A549 (cell line): ENCODE measurements at regions not wholly inside any gene's neighbourhood (a gene's known extent, or its start where the extent isn't known, plus 50 kb on each side); places are given as distances from the start of the nearest gene placed in this dataset.

Source experiments
- ATAC-seq, 2 experiments: fragments of 200-7000 bp in 1 of 2; fragments of >200 bp in 1 of 2; cut with Nextera tagmentation in 1 of 2; cut with Tn5 transposase in 1 of 2; 3 replicates each; pipeline versions ENCODE4 v1.8.0 to v1.9.1; 2018 to 2020; ENCODE audit warnings: mild to moderate bottlenecking in 1 of 2, moderate library complexity in 1 of 2
- CTCF ChIA-PET: fragments of 300-600 bp; sonication (Branson Sonifier 250); formaldehyde crosslinking; extraction: SDS; loops from one replicate; lab custom pipeline; 2021; ENCODE audit warnings: antibody characterized with exemption, inconsistent platforms; lab: Yijun Ruan, JAX
- POLR2A ChIA-PET: fragments of 350-600 bp; formaldehyde crosslinking; extraction: SDS; loops from one replicate; lab custom pipeline; 2021; ENCODE audit warnings: antibody characterized with exemption, inconsistent platforms; lab: Yijun Ruan, JAX
- DNase-seq, 2 experiments: peaks; one replicate each; pipeline versions ENCODE4 v3.0.0 to v3.0.0-alpha.2; 2011 to 2016; ENCODE audit warnings: low read depth in 1 of 2, low spot score in 1 of 2
- FAIRE-seq: peaks from 2 replicates; lab custom pipeline; 2011; peaks lifted over from hg19 to GRCh38; lab: Jason Lieb, UNC
- H3K27ac ChIP-seq, 2 experiments: fragments of >200 bp; sonication (Bioruptor Twin); formaldehyde crosslinking; 3 replicates each; pipeline ENCODE4 v1.5.1; 2016 to 2017
- H3K4me1 ChIP-seq: fragments of >200 bp; sonication (Bioruptor Twin); formaldehyde crosslinking; 3 replicates; pipeline ENCODE4 v1.6.1; 2016
- H3K4me2 ChIP-seq: fragments of >200 bp; sonication (Bioruptor Twin); formaldehyde crosslinking; 3 replicates; pipeline ENCODE4 v1.6.1; 2016
- H3K4me3 ChIP-seq: fragments of >200 bp; sonication (Bioruptor Twin); formaldehyde crosslinking; 3 replicates; pipeline ENCODE4 v1.5.1; 2016
- H3K9me3 ChIP-seq: fragments of >200 bp; sonication (Bioruptor Twin); formaldehyde crosslinking; 3 replicates; pipeline ENCODE4 v1.6.1; 2016
- CBX2 ChIP-seq: fragments of 200-600 bp; sonication (generic); IDR thresholded peaks from 2 replicates; pipeline ENCODE4 v1.6.1; 2016; ENCODE audit warnings: low read depth, mild to moderate bottlenecking, borderline replicate concordance
- CBX8 ChIP-seq: fragments of 200-600 bp; sonication (generic); IDR thresholded peaks from 2 replicates; pipeline ENCODE4 v1.6.1; 2016
- CHD4 ChIP-seq: fragments of 200-600 bp; sonication (generic); IDR thresholded peaks from 2 replicates; pipeline ENCODE4 v1.6.1; 2016; ENCODE audit warnings: antibody characterized with exemption, mild to moderate bottlenecking, borderline replicate concordance
- FOSL2 ChIP-seq, 2 experiments: fragments of 450-650 bp in 1 of 2; fragments of >200 bp in 1 of 2; sonication (Bioruptor Twin) in 1 of 2; formaldehyde crosslinking; IDR thresholded peaks; 2 replicates each; pipeline versions ENCODE4 v1.5.0 to v1.6.1; 2016 to 2020; ENCODE audit warnings: mild to moderate bottlenecking in 1 of 2, moderate library complexity in 1 of 2
- GATA3 ChIP-seq: IDR thresholded peaks from 2 replicates; pipeline ENCODE4 v1.6.1; 2012; ENCODE audit warnings: borderline replicate concordance
- HEYL ChIP-seq: fragments of 250-450 bp; sonication (Bioruptor Pico); IDR thresholded peaks from 2 replicates; pipeline ENCODE4 v1.8.0; 2021; ENCODE audit warnings: mild to moderate bottlenecking, moderate library complexity
- HOXB13 ChIP-seq: fragments of 250-450 bp; sonication (Bioruptor Pico); IDR thresholded peaks from 2 replicates; pipeline ENCODE4 v1.5.0; 2020; ENCODE audit warnings: low read depth, mild to moderate bottlenecking, moderate library complexity
- JUN ChIP-seq, 2 experiments: fragments of >200 bp; sonication (Bioruptor Twin); formaldehyde crosslinking; IDR thresholded peaks; 2 replicates in 1 of 2; 3 replicates in 1 of 2; pipeline ENCODE4 v1.6.1; 2016 to 2017
- KDM1A ChIP-seq: fragments of 200-600 bp; sonication (generic); IDR thresholded peaks from 2 replicates; pipeline ENCODE4 v1.6.1; 2016; ENCODE audit warnings: low read depth, mild to moderate bottlenecking
- MAFK ChIP-seq: fragments of 450-650 bp; IDR thresholded peaks from 2 replicates; pipeline ENCODE4 v1.6.1; 2014; ENCODE audit not compliant: partially characterized antibody
- MAZ ChIP-seq: fragments of 150-350 bp; IDR thresholded peaks from 2 replicates; pipeline ENCODE4 v1.6.1; 2014; ENCODE audit warnings: antibody characterized with exemption, low read depth, low read length, borderline replicate concordance
- MYC ChIP-seq: IDR thresholded peaks from 2 replicates; pipeline ENCODE4 v1.6.1; 2012; ENCODE audit warnings: mild to moderate bottlenecking, inconsistent platforms, low read length, improper control_type of control experiment, borderline replicate concordance
- NPAS2 ChIP-seq: fragments of 250-450 bp; sonication (Bioruptor Pico); IDR thresholded peaks from 2 replicates; pipeline ENCODE4 v1.8.0; 2022; ENCODE audit warnings: mild to moderate bottlenecking, moderate library complexity, borderline replicate concordance
- PHF8 ChIP-seq: fragments of 200-600 bp; sonication (generic); IDR thresholded peaks from 2 replicates; pipeline ENCODE4 v1.6.1; 2016; ENCODE audit warnings: low read depth, mild to moderate bottlenecking, antibody characterized with exemption, moderate library complexity, borderline replicate concordance
- POLR2AphosphoS2 ChIP-seq: conservative IDR thresholded peaks from 2 replicates; pipeline ENCODE4 v1.6.1; 2012; ENCODE audit warnings: low read length, improper control_type of control experiment, inconsistent platforms
- RAD21 ChIP-seq, 2 experiments: fragments of >200 bp in 1 of 2; sonication (Bioruptor Twin) in 1 of 2; formaldehyde crosslinking in 1 of 2; IDR thresholded peaks in 1 of 2; conservative IDR thresholded peaks in 1 of 2; 2 replicates in 1 of 2; 3 replicates in 1 of 2; pipeline ENCODE4 v1.6.1; 2012 to 2018; ENCODE audit warnings: inconsistent platforms in 1 of 2
- RCOR1 ChIP-seq: fragments of 150-350 bp; IDR thresholded peaks from 2 replicates; pipeline ENCODE4 v1.6.1; 2014; ENCODE audit warnings: antibody characterized with exemption, low read length, low read depth
- ZFP36 ChIP-seq: fragments of 450-650 bp; IDR thresholded peaks from 2 replicates; pipeline ENCODE4 v1.6.1; 2014; ENCODE audit warnings: borderline replicate concordance; ENCODE audit not compliant: partially characterized antibody
- ZSCAN20 ChIP-seq: fragments of 250-450 bp; sonication (Bioruptor Pico); IDR thresholded peaks from 2 replicates; pipeline ENCODE4 v1.8.0; 2022; ENCODE audit warnings: mild to moderate bottlenecking, moderate library complexity
- WGBS: methylation state at CpG from one replicate; pipeline ENCODE4 v1.1.6; 2017; ENCODE audit errors: missing lambda C conversion rate; 5-methylcytosine and 5-hydroxymethylcytosine counted together
- TF ChIP-seq, protein P1 (sequence below): fragments of >200 bp; sonication (Bioruptor Twin); formaldehyde crosslinking; IDR thresholded peaks from 3 replicates; pipeline ENCODE4 v1.5.1; 2016
- TF ChIP-seq, protein P2 (sequence below): fragments of >200 bp; sonication (Bioruptor Twin); formaldehyde crosslinking; IDR thresholded peaks from 2 replicates; pipeline ENCODE4 v1.6.1; 2016
- TF ChIP-seq, protein P3 (sequence below): fragments of 250-450 bp; sonication (Bioruptor Pico); IDR thresholded peaks from 2 replicates; pipeline ENCODE4 v1.5.0; 2021; ENCODE audit warnings: mild to moderate bottlenecking, moderate library complexity, borderline replicate concordance

DNA sequence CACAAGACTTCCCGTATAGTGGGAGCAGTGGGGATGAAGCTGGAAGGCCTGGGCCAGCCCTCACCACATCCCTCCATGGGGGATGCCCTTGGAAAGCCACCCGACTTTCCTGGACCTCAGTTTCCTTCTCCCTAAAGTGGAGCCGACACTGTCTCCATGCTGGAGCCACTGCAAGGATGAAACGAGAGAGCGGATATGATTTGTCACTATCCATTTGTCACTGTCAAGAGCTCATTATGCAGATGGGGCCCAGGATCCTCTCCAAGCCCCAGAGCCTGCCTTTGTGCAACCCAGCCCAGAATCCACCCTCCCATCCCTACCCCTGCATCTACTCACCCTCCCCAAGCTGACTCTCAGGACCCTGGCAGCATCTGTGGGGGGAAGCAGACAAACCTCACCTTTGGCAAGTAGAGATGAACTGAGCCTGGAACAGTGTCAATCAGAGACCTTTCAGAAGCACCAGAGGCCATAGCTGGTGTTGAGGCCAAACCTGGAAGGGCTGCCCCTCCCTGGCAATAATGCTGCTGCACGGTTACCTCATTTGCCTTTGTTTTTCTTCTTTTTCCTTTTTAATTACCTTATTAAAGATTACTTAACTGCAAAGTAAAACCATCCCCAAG, 287.7 kb upstream of the RTL1 start (continued):
- no peak for TF ChIP-seq FOSL2 (IDR thresholded peaks at IDR 0.05)
- no peak for TF ChIP-seq FOSL2 (CRISPR knock-in tag; IDR thresholded peaks at IDR 0.05)
- no peak for TF ChIP-seq JUN (IDR thresholded peaks at IDR 0.05)
- no peak for TF ChIP-seq GATA3
- no peak for TF ChIP-seq NPAS2
- TF ChIP-seq RAD21 (conservative IDR thresholded peaks at IDR 0.05 in 1 of 2, IDR thresholded peaks at IDR 0.05 in 1 of 2): no peak

DNA sequence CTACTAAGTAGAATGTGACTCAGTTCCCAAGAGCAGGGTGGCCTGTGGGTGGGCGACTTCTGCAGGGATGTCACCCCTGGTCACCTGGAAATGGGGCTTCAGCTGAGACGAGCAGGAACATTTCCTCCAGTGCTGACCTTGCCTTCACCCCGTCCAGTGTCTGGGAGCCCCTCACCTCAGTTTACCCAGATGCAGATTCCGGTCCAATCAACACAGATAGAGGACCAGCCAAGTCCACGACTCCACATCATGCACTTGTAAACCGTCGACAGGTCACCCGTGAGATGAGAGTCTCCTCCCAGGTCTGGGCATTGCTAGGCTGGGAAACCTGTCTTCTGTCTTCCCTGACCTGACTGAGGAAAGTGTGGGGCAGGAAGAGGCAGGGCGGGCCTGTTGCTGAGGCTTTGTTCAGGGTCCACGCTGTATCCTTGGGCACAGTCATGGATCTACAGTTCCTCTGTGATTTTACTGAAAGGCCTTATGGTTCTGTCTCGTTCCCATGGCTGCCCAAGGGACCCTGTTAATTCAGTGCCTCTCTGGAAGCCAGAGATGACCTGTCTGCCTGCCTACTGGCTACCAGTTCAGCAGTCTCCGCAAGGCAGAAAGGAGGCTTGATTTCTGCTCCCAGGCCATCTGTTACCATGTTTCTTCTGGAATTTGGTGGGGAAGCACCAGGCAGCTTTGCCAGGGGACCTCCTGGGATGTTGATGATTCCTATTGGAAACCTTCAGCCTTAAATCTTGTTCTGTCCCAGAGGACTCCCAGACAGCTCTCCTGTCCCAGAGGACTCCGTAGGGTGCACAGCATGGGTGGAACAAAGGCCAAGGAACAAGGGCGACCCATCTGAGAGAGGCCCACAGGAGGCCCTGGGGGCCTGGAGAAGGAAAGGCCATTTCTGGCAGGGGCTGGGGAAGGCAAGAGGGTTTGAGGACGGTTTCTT, 288.5 kb upstream of the RTL1 start:
- ATAC-seq (no peak), FAIRE-seq (no peak), DNase-seq (no peak)
- H3K27ac ChIP-seq: no peak overlapping the region
- no peak overlapping the region for H3K4me3 ChIP-seq
- TF ChIP-seq JUN (IDR thresholded peaks at IDR 0.05): no peak
- no peak for TF ChIP-seq HOXB13 (CRISPR knock-in tag)
- H3K4me1 ChIP-seq: no peaks in the 10 kb centered on the region
- WGBS: 71% methylated on average over 15 of the region's 15 CpGs
- CTCF ChIA-PET: interaction anchor here (0.6 to 0.7 kb wide), 2 partner anchors 13 to 130 kb away, joined by 3 read pairs; no protein-coding TSS in a partner anchor
- H3K9me3 ChIP-seq: no peaks in the 10 kb centered on the region
- POLR2A ChIA-PET: no interaction called here
- no peak overlapping the region for H3K4me2 ChIP-seq

DNA sequence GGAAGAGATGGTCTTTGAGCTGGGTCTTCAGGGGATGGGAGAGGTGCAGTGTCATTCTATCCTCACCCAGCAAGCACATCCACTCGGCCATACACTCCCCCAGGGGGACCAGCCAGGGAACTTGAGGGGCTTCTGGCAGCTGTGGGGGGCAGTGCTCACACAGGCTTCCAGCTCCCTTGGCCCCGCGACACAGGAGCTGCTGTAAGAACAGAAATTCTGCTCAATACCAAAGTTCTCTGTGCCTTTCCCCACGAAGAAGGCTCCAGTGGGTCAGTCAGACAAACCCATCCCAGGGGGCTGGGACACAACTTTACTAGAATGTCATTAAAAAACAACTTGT, 289.1 kb upstream of the RTL1 start:
- H3K4me1 ChIP-seq: no peaks in the 10 kb centered on the region
- POLR2A ChIA-PET: no interaction called here
- H3K4me3 ChIP-seq: no peak overlapping the region
- H3K27ac ChIP-seq: no peak overlapping the region
- FAIRE-seq (no peak), ATAC-seq (no peak), DNase-seq (no peak)
- no peaks in the 10 kb centered on the region for H3K9me3 ChIP-seq
- WGBS: 80% methylated on average over 4 of the region's 4 CpGs
- H3K4me2 ChIP-seq: no peak overlapping the region
- TF ChIP-seq ZFP36 (no peak), RCOR1 (no peak), MYC (no peak), CBX8 (no peak)
- TF ChIP-seq, protein P1, sequence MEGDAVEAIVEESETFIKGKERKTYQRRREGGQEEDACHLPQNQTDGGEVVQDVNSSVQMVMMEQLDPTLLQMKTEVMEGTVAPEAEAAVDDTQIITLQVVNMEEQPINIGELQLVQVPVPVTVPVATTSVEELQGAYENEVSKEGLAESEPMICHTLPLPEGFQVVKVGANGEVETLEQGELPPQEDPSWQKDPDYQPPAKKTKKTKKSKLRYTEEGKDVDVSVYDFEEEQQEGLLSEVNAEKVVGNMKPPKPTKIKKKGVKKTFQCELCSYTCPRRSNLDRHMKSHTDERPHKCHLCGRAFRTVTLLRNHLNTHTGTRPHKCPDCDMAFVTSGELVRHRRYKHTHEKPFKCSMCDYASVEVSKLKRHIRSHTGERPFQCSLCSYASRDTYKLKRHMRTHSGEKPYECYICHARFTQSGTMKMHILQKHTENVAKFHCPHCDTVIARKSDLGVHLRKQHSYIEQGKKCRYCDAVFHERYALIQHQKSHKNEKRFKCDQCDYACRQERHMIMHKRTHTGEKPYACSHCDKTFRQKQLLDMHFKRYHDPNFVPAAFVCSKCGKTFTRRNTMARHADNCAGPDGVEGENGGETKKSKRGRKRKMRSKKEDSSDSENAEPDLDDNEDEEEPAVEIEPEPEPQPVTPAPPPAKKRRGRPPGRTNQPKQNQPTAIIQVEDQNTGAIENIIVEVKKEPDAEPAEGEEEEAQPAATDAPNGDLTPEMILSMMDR: no peak
- TF ChIP-seq, protein P2, sequence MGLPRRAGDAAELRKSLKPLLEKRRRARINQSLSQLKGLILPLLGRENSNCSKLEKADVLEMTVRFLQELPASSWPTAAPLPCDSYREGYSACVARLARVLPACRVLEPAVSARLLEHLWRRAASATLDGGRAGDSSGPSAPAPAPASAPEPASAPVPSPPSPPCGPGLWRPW: no peak
- CTCF ChIA-PET: interaction anchor here (0.7 kb wide), 1 partner anchor 14 kb away, joined by 3 read pairs; no protein-coding TSS in a partner anchor

DNA sequence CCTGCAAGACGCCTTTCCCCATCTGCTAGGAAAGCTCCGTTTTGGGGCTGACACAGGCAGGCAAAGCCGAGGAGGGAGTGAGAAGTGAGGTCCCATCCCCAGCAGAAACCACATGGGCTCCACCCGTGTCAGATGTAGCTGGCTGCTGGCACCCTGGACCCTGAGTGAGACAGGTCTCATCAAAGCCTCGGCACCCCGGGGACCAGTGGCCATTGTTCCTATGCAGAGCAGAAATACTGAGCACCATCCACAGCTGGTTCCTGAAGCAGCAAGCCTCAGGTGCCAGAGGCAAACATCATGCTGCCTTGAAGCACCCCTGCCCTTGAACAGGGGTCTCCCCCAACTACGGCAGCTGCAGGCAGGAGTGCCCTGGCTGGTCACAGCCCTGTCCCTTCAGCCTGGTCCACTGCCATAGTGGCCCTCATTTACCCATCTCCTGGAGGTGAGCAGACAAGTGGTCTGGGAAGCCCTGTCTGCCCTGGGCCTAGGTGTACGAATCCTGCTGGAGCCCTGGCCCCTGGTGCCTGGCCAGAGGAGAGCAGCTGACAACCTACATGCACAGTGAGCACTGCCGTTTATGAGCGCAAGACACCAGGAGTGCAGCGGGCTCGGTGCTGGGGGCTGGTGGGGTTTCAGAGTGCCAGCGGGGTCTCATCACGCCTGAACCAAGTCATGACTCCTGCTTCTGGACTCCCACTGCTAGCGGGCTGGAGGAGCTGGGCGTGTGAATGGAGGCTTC, 289.8 kb upstream of the RTL1 start:
- H3K4me1 ChIP-seq: no peaks in the 10 kb centered on the region
- no peaks in the 10 kb centered on the region for H3K9me3 ChIP-seq
- ATAC-seq: peak in 1 of 2 experiments; percentile 13; a peak in 1 of 6 replicates
- DNase-seq: no peak
- FAIRE-seq: no peak
- H3K4me2 ChIP-seq: no peak overlapping the region
- no peak overlapping the region for H3K4me3 ChIP-seq
- no peak overlapping the region; a peak in 1 of 6 replicates for H3K27ac ChIP-seq
- POLR2A ChIA-PET: no interaction called here
- WGBS: 70% methylated on average over 13 of the region's 16 CpGs
- CTCF ChIA-PET: interaction anchor here (0.7 kb wide), 1 partner anchor 15 kb away, joined by 3 read pairs; no protein-coding TSS in a partner anchor
- TF ChIP-seq CBX8: no peak
- TF ChIP-seq POLR2AphosphoS2: no peak
- TF ChIP-seq, protein P2: no peak
- no peak for TF ChIP-seq CHD4
- TF ChIP-seq CBX2: no peak
- TF ChIP-seq MAFK: no peak
- TF ChIP-seq ZSCAN20 (CRISPR knock-in tag): no peak
- TF ChIP-seq, protein P3, sequence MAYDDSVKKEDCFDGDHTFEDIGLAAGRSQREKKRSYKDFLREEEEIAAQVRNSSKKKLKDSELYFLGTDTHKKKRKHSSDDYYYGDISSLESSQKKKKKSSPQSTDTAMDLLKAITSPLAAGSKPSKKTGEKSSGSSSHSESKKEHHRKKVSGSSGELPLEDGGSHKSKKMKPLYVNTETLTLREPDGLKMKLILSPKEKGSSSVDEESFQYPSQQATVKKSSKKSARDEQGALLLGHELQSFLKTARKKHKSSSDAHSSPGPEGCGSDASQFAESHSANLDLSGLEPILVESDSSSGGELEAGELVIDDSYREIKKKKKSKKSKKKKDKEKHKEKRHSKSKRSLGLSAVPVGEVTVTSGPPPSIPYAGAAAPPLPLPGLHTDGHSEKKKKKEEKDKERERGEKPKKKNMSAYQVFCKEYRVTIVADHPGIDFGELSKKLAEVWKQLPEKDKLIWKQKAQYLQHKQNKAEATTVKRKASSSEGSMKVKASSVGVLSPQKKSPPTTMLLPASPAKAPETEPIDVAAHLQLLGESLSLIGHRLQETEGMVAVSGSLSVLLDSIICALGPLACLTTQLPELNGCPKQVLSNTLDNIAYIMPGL (CRISPR knock-in tag): no peak
- no peak for TF ChIP-seq JUN (IDR thresholded peaks at IDR 0.05)
- no peak for TF ChIP-seq HEYL
- TF ChIP-seq PHF8: no peak
- no peak for TF ChIP-seq MAZ
- TF ChIP-seq KDM1A: no peak
